AG04449 (cell line): ENCODE measurements at regions not wholly inside any gene's neighbourhood (a gene's known extent, or its start where the extent isn't known, plus 50 kb on each side); places are given as distances from the start of the nearest gene placed in this dataset.

ENCODE experiments used
- CTCF ChIA-PET: fragments of 350-600 bp; formaldehyde crosslinking; extraction: SDS; loops from one replicate; lab custom pipeline; 2021; ENCODE audit warnings: antibody characterized with exemption; lab: Yijun Ruan, JAX
- POLR2A ChIA-PET: fragments of 400-600, 350-600 bp; formaldehyde crosslinking; extraction: SDS; loops from one replicate; lab custom pipeline; 2020; ENCODE audit warnings: antibody characterized with exemption, inconsistent platforms; lab: Yijun Ruan, JAX
- DNase-seq: peaks from one replicate; pipeline ENCODE4 v3.0.0-alpha.2; 2010; ENCODE audit warnings: low read depth, low spot score
- H3K4me3 ChIP-seq: 2 replicates; pipeline ENCODE4 v1.5.1; 2011; ENCODE audit warnings: low read depth, mild to moderate bottlenecking, control low read depth, low read length
- CTCF ChIP-seq: IDR thresholded peaks from one replicate; pipeline ENCODE4 v1.5.1; 2011; ENCODE audit warnings: mild to moderate bottlenecking, moderate library complexity, low read length, control low read depth, inconsistent platforms; ENCODE audit not compliant: insufficient read depth; ENCODE audit errors: missing control alignments

- H3K4me3 ChIP-seq: no peak overlapping the region
- DNase-seq: no peak
- ChIA-PET CTCF (no interaction called here), POLR2A (no interaction called here)
- TF ChIP-seq CTCF: no peak
Measured at GRCh38 chr16:64305663-64306062, 816.2 kb downstream of the CDH11 start.

GRCh38 chr16:64304951-64305350 lies 816.9 kb downstream of the CDH11 start:
- ChIA-PET CTCF (no interaction called here), POLR2A (no interaction called here)
- no peak for TF ChIP-seq CTCF
- no peak overlapping the region for H3K4me3 ChIP-seq
- DNase-seq: no peak

- CTCF ChIA-PET: no interaction called here
- H3K4me3 ChIP-seq: no peak overlapping the region
- POLR2A ChIA-PET: no interaction called here
- no peak for DNase-seq
- TF ChIP-seq CTCF: no peak
Measured at GRCh38 chr16:64304396-64304795, 817.5 kb downstream of the CDH11 start.

- H3K4me3 ChIP-seq: no peak overlapping the region
- TF ChIP-seq CTCF: no peak
- CTCF ChIA-PET: interaction anchor here (0.5 kb wide), 1 partner anchor 245 kb away, joined by 3 read pairs; no protein-coding TSS in a partner anchor
- POLR2A ChIA-PET: no interaction called here
- no peak for DNase-seq
Measured at GRCh38 chr16:64297863-64298600, 823.8 kb downstream of the CDH11 start.

GRCh38 chr16:64295466-64295865 lies 826.4 kb downstream of the CDH11 start:
- ChIA-PET POLR2A (no interaction called here), CTCF (no interaction called here)
- TF ChIP-seq CTCF: no peak
- H3K4me3 ChIP-seq: no peak overlapping the region
- DNase-seq: no peak

- CTCF ChIA-PET: no interaction called here
- no peak for TF ChIP-seq CTCF
- DNase-seq: no peak
- POLR2A ChIA-PET: no interaction called here
- no peak overlapping the region for H3K4me3 ChIP-seq
Measured at GRCh38 chr16:64292953-64293352, 828.9 kb downstream of the CDH11 start.
